ENCODE measurements at regions not wholly inside any gene's neighbourhood (a gene's known extent, or its start where the extent isn't known, plus 50 kb on each side); places are given as distances from the start of the nearest gene placed in this dataset.

DNA sequence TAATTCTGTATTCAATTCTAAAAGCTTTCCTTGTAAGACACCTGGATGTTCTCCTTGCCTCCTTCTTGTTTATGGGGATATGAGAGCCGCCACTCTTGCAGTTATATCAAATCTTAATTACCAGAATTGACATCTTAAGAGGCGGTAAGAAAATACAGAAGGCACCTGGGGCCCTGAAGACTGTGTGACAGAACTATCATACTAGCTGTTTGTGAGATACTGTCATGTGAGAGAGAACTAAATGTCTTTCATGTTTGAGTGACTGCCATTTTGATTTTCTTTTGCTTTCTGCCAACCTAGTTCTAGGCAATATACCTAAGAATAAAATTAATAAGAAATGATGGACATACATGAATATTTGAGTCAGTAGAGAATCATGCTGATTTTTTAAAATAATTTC, 340.2 kb upstream of the SMIM31 start (continued):
- TF ChIP-seq, protein P1, sequence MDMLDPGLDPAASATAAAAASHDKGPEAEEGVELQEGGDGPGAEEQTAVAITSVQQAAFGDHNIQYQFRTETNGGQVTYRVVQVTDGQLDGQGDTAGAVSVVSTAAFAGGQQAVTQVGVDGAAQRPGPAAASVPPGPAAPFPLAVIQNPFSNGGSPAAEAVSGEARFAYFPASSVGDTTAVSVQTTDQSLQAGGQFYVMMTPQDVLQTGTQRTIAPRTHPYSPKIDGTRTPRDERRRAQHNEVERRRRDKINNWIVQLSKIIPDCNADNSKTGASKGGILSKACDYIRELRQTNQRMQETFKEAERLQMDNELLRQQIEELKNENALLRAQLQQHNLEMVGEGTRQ (IDR thresholded peaks at IDR 0.05) = no peak
- TF ChIP-seq SREBF2 (IDR thresholded peaks at IDR 0.05) (no peak), PHF8 (IDR thresholded peaks at IDR 0.05; ENCODE audit: borderline replicate concordance, low read depth) (no peak), HOXA7 (CRISPR knock-in tag; IDR thresholded peaks at IDR 0.05) (no peak), FOSB (CRISPR knock-in tag; IDR thresholded peaks at IDR 0.05) (no peak)

DNA sequence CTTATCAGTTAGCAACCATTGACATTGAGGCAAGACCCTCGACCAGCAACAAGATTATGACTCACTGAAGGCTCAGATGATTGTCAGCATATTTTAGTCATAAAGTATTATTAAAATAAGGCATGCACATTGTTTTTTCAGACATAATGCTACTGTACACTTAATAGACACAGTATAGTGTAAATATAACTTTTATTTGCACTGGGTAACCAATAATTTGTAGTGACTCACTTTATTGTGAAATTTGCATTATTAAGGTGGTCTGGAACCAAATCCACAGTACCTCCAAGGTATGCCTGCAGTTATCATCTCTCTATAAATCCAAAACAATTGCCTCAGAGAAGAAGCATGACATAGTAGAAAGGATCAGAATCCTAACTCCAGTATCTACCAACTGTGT, 330.1 kb upstream of the SMIM31 start:
- H3K4me2 ChIP-seq = no peak overlapping the region
- no peak overlapping the region for H3K27ac ChIP-seq
- FAIRE-seq (no peak), ATAC-seq (no peak), DNase-seq (ENCODE audit: low read depth in 1 of 2, low spot score in 1 of 2) (no peak)
- ChIA-PET POLR2A (no interaction called here), CTCF (no interaction called here)
- no peaks in the 10 kb centered on the region for H3K4me1 ChIP-seq
- no peaks in the 10 kb centered on the region for H3K9me3 ChIP-seq
- WGBS (ENCODE audit: missing lambda C conversion rate) = 5% methylated on average over 1 of the region's 1 CpG
- TF ChIP-seq, protein P2, sequence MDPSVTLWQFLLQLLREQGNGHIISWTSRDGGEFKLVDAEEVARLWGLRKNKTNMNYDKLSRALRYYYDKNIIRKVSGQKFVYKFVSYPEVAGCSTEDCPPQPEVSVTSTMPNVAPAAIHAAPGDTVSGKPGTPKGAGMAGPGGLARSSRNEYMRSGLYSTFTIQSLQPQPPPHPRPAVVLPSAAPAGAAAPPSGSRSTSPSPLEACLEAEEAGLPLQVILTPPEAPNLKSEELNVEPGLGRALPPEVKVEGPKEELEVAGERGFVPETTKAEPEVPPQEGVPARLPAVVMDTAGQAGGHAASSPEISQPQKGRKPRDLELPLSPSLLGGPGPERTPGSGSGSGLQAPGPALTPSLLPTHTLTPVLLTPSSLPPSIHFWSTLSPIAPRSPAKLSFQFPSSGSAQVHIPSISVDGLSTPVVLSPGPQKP (IDR thresholded peaks at IDR 0.05; ENCODE audit: low read depth, low read length) = no peak
- TF ChIP-seq CBX2 (IDR thresholded peaks at IDR 0.05; ENCODE audit: borderline replicate concordance, low read depth) (no peak), HOXB13 (CRISPR knock-in tag; IDR thresholded peaks at IDR 0.05; ENCODE audit: low read depth) (no peak), BHLHE40 (IDR thresholded peaks at IDR 0.05; ENCODE audit: low read depth, low read length) (no peak), MAFK (IDR thresholded peaks at IDR 0.05; ENCODE audit: partially characterized antibody) (no peak), ESRRA (IDR thresholded peaks at IDR 0.05; ENCODE audit: borderline replicate concordance, low read length) (no peak), ZC3H11A (IDR thresholded peaks at IDR 0.05) (no peak), NR3C1 (IDR thresholded peaks at IDR 0.05) (no peak), EHF (CRISPR knock-in tag; IDR thresholded peaks at IDR 0.05) (no peak), SREBF2 (IDR thresholded peaks at IDR 0.05) (no peak), EHMT2 (IDR thresholded peaks at IDR 0.05; ENCODE audit: low read depth) (no peak), NFE2L2 (conservative IDR thresholded peaks at IDR 0.05; ENCODE audit: low read length) (no peak), RNF2 (IDR thresholded peaks at IDR 0.05; ENCODE audit: borderline replicate concordance, low read depth) (no peak), TP53 (CRISPR knock-in tag; IDR thresholded peaks at IDR 0.05) (no peak), MAZ (IDR thresholded peaks at IDR 0.05; ENCODE audit: borderline replicate concordance, low read depth, low read length) (no peak), FOXS1 (CRISPR knock-in tag; IDR thresholded peaks at IDR 0.05) (no peak)
- TF ChIP-seq, protein P3, sequence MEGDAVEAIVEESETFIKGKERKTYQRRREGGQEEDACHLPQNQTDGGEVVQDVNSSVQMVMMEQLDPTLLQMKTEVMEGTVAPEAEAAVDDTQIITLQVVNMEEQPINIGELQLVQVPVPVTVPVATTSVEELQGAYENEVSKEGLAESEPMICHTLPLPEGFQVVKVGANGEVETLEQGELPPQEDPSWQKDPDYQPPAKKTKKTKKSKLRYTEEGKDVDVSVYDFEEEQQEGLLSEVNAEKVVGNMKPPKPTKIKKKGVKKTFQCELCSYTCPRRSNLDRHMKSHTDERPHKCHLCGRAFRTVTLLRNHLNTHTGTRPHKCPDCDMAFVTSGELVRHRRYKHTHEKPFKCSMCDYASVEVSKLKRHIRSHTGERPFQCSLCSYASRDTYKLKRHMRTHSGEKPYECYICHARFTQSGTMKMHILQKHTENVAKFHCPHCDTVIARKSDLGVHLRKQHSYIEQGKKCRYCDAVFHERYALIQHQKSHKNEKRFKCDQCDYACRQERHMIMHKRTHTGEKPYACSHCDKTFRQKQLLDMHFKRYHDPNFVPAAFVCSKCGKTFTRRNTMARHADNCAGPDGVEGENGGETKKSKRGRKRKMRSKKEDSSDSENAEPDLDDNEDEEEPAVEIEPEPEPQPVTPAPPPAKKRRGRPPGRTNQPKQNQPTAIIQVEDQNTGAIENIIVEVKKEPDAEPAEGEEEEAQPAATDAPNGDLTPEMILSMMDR (IDR thresholded peaks at IDR 0.05) = no peak
- TF ChIP-seq, protein P4, sequence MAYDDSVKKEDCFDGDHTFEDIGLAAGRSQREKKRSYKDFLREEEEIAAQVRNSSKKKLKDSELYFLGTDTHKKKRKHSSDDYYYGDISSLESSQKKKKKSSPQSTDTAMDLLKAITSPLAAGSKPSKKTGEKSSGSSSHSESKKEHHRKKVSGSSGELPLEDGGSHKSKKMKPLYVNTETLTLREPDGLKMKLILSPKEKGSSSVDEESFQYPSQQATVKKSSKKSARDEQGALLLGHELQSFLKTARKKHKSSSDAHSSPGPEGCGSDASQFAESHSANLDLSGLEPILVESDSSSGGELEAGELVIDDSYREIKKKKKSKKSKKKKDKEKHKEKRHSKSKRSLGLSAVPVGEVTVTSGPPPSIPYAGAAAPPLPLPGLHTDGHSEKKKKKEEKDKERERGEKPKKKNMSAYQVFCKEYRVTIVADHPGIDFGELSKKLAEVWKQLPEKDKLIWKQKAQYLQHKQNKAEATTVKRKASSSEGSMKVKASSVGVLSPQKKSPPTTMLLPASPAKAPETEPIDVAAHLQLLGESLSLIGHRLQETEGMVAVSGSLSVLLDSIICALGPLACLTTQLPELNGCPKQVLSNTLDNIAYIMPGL (CRISPR knock-in tag; IDR thresholded peaks at IDR 0.05; ENCODE audit: borderline replicate concordance) = no peak
- TF ChIP-seq, protein P5, sequence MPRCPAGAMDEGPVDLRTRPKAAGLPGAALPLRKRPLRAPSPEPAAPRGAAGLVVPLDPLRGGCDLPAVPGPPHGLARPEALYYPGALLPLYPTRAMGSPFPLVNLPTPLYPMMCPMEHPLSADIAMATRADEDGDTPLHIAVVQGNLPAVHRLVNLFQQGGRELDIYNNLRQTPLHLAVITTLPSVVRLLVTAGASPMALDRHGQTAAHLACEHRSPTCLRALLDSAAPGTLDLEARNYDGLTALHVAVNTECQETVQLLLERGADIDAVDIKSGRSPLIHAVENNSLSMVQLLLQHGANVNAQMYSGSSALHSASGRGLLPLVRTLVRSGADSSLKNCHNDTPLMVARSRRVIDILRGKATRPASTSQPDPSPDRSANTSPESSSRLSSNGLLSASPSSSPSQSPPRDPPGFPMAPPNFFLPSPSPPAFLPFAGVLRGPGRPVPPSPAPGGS (IDR thresholded peaks at IDR 0.05) = no peak
- no peak overlapping the region for H3K4me3 ChIP-seq

All from A549 (cell line).